GM21360 (cell line): ENCODE measurements at regions not wholly inside any gene's neighbourhood (a gene's known extent, or its start where the extent isn't known, plus 50 kb on each side); places are given as distances from the start of the nearest gene placed in this dataset.
"Not testable (repeated sequence)": the region's sequence is repeated elsewhere in the genome, so short reads cannot be mapped to it uniquely, and the experiment has no call there.

Source experiments
- ATAC-seq: cut with Tn5 transposase; IDR thresholded peaks from one replicate; pipeline ENCODE4 v1.9.1; 2021; ENCODE audit warnings: mild to moderate bottlenecking, moderate library complexity; ENCODE audit not compliant: unreplicated experiment

DNA sequence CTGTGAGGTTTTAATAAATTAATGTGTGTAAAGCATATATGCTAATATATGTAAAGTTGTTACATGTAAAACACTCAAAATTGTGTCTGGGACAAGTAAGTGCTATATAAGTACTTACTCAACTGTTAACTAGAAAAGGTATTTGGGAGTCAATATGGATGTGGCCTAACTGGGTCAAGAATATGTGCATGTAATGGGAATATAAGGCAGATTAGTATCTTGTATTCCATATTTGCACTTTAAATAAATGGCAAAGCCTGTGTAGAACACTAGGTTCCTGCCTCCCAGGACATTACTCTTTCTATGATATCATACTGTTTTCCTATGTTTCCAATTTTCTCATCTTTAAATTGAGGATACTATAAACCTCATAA, 270.6 kb downstream of the FBXO8 start:
- no peak for ATAC-seq

DNA sequence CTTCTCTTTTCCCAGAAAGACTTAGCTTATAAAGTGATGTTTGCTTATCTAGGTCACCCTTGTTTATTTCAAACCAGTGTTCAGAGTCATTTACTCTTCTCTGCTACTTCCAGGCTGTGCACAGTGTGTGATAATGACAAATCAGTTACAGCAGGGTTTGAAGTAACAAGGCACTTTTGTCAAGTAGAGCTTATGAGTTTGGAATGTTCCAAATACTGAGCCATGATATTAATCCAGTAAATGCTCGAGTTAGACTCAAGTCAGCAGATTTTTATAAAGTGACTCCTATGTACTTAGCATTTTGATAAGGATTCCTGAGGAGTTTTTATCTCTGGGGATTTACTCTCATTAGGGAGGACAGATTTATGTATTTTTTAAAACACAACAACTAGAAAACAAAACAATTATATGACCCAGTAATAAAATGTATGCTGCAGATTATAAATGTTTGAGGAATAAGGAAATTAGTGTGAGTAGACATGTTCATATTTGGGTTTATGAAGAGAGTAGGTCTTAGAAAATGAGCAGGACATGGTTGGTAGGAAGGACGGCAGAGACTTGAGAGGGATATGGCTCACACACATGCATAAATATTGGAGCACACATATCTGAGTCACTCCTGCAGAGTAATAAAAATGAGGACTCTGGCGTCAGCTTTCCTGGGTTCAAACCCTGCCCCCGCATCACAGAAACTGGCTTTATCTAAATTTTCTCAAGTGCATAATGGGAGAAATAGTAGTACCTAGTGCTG, 271.2 kb downstream of the FBXO8 start:
- no peak for ATAC-seq

DNA sequence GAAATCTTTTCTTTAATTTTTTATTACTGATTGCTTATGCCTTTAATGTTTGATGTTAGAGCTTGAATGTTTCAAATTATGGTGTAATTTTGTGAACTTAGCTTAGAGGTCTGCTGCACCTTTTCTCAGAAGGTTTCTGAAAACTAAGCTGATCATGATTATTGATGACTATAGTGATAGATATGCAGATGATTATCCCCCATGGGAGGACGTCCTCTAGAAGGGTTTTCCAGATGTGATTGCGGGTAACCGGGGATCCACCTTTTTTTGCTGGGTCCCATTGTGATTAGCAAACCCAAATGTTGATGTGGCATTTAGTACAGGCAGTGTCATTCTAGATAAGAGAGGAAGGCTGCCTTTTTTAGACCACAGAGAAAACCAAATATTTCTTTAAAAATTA, 272.9 kb downstream of the FBXO8 start:
- ATAC-seq: no peak

DNA sequence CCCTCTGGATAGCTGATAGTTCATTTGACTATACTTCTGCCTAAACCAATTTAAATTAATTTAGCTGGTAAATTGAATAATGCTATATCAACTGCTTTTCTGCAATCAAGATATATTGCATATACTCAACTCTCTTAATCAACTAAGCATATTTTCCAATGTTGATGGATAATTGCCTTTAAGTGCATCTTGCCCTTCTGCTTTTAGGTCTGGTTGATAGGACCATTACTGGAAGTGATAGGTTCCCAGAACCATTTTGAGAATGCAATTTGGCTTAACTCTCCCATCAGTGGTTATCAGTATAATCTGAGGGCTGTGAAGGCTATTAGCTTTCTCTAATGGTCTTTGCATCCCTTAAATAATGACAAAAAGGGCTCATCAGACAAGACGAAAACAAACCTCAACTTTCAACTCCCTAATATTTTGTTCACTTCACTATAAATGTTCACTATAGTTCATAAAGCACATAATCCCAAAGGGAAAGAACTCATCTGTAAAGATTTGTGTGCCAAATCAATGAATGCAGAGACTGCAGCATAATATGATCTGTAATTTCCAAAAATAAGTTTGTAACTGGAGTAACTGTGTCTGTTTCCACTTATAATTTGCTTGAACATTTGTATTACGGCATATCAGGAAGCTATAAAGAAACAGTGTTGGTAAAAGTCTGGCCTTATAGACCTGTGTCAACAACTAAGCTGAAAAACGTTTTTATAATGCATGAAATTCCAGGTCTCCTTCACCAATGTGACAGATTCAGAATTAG, 273.6 kb downstream of the FBXO8 start:
- no peak for ATAC-seq

DNA sequence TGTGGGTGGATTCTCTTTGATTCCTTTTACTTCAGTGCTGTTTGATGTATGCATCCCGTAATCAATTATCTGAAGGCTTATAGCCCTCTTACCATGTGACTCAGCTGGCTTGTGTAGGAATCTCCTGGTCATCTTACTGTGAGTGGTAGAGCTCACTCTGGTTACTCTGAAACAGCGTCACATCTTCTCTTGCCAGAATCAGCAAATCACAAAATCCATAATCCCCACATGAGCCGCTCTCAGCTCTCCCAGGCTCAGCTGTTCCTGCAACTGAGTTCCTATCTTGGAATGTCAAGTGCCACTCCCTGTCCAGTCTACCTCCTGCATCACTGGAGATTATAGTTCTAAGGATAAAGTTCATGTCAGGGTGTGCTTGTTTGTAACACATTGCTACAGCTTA, 278.0 kb downstream of the FBXO8 start:
- ATAC-seq: no peak

DNA sequence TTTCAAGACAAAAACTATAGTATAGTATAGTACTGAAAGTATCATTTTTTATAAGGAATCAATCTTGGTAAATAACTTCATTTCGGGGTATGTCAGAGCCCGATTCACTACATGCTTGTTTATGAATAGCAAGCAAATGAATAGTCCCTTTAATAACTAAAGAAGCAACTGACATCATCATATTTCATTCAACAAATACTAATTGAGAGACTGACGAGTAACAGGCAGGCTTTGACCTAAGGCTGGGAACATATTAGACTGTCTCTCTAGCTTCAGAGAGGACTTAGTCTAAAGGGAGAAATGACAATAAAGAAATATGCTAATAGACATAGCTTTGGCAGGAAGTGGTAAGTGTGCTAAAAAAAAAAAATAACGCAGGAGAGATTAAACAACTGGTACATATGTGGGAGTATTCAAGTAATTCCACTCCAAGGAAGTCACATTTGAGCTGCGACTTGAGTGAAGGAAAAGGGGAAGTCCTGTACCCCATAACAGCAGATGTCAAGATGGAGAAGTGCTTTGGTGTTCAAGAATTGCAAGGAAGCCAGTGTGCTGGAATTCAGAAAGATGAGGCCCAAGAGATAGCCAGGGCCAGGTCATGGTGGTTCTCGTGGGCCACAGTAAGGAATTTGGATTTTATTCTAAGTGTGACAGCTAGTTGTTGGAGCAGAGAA, 284.9 kb downstream of the FBXO8 start:
- no peak for ATAC-seq

DNA sequence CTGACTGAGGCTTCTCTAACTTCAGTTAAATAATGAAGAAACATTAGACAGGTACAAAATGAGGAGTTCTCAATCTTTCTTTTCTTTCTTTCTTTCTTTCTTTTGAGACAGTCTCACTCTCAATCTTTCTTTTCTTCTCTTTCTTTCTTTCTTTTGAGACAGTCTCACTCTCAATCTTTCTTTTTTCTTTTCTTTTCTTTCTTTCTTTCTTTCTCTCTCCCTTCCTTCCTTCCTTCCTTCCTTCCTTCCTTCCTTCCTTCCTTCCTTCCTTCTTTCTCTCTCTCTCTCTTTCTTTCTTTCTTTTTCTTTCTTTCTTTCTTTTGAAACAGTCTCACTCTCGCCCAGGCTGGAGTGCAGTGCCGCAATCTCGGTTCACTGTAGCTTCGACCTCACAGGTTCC, 287.7 kb downstream of the FBXO8 start:
- ATAC-seq: not testable (repeated sequence)

DNA sequence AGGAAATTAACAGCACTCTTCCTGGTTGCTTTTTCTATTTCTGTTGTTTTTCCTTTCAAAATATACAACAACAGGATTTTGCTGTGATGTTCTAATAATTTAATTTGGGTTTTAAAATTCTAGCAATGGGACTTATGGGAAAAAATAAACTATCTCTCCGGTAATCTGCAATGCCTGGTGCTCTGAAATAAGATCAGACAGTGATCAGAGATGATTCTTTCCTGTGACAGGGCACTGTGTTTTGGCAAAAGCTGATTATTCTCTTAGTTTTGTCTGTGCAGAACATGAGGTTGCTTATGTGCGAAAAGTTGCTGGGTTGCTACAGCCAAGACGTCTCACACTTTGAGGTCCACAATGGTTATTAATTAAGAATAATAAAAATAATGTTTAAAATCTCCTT, 291.7 kb downstream of the FBXO8 start:
- ATAC-seq: no peak

DNA sequence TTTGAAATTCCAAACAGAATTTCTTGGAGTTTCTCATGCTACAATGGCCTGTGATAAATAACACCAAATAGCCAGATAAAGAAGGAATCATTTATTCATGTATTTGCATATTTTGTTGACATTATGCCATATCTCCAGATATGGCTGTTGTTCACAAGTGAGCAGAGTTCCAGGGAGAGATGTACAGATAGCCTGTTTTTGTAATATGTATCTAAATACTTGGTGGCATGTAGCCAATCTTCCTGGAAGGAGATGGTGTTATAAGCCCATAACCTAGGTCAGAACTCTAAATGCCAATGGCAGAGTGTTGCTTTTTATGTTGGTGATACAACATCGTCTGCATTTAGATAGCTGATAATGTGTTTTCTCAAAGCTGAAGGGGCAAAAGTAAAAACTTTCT, 292.2 kb downstream of the FBXO8 start:
- ATAC-seq: no peak

DNA sequence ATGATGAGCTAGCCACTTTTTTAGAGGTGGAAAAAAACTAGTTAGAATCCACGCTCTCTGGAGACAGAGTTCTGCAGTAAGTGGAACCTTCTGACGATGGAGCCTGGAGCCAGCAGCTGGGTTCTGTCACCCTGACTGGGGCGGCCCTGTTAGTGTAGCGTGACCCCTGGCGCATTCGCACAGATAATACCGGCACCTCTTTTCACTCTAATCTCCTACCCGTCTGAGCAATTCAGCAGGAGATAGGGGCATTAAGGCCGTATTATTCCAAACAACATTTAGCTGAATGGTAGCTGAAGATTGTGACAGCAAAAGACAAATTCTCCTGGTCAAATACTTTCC, 292.6 kb downstream of the FBXO8 start:
- ATAC-seq: no peak

DNA sequence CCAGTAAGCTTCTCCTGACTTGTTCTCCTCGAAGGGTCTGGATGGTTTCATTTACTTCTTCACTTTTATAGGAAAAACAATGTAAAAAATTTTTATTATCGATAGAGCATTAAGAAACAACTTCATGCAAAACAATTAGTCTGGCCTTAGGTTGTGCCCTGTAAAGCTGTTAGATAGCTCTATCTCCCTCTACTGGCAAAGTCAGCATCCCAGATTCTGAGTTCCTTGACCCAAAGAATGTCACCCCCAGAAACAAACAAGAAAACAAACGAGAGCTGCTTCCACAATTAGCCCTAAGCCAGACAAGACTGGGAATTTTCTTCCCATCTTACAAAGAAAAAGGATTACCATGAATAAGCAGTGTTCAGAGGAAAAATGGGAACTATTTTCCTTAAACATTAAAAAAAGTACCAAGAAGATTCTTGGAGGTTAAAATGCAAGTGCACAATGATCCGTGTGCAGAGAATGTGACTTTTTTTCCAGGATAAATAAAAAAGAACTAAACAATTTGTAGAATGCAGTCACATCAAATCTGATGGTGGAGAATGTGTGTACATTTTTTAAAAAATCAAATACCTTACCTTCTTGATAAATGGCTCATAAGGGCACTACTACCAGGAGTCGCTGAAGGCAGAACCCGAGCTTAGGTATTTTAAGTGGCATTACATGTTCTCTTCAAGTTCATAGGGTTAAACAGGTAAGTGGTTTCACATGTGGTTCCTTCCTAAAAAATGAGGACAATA, 293.2 kb downstream of the FBXO8 start:
- ATAC-seq: no peak

DNA sequence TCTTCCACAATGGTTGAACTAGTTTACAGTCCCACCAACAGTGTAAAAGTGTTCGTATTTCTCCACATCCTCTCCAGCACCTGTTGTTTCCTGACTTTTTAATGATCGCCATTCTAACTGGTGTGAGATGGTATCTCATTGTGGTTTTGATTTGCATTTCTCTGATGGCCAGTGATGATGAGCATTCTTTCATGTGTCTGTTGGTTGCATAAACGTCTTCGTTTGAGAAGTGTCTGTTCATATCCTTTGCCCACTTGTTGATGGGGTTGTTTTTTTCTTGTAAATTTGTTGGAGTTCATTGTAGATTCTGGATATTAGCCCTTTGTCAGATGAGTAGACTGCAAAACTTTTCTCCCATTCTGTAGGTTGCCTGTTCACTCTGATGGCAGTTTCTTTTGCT, 319.9 kb downstream of the FBXO8 start:
- not testable (repeated sequence) for ATAC-seq

DNA sequence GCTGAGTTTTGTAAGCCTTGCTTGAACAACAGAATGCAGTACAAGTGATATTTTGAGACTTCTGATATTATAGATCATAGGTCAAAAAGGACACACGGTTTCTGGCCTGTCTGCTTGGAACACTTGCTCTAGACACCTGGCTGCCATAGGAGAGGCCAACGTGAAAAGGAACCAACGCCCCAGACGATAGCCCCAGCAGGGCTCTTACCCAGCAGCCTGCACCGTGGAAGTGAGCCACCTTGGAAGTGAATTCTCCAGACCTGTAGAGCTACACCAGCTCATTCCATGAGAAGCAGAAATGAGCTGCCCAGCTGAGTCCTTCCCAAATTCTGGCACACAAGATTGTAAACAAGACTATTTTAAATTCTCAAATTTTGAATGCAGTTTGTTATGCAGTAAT, 323.1 kb downstream of the FBXO8 start:
- ATAC-seq: no peak

DNA sequence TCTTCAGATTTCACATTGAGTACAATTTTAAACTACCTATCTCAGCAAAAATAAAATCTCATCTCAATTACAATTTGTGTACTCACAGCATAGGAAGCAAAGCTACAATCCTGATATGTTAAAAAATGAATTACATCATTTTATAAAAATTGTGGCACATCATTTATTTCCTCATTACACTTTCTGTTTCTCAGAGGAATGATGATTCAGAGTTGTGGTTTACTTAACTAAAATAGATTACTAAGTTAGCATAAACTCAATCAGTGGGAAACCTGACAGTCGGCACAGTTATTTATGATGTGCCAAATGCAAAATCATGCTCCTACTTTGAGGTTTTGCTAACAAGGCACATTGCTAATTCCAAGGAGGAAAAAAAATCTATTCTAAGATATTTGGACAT, 325.0 kb downstream of the FBXO8 start:
- no peak for ATAC-seq

DNA sequence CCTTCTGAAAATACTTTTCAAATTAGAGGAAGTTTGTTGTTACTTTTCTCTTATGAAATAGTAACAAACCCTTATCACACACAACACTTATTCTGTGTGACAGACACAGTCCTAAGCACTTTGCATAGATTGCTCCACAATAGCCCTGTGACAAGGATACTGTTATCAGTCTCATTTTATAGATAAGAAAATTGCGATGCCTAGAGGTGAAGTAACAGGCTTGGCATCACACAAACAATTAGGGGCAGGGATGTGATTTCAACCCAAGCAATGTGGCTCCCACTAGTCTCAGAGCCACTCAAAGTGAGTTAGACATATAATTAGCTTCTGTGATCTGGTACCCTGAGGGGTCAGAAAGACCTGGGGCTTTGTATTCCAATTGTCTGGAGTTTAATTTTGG, 339.9 kb downstream of the FBXO8 start:
- no peak for ATAC-seq

DNA sequence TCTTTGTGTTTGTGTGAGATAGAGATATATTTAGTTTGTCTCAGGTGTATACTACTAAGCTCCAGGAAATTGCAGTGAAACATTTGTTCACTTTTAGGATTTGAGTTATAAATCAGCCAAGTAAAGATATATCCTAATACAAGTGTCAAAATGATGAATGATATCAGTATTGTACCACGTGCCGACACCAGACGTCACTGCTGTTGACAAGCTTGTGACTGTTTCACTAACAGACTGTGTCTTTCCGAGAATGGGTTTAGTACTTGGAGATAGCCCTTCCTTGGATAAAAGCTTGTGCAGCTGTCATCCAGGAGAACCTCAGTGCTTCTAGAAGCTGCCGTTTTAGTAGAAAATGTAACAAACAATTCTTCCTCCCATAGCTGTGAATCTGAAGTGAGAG, 343.3 kb downstream of the FBXO8 start:
- no peak for ATAC-seq

DNA sequence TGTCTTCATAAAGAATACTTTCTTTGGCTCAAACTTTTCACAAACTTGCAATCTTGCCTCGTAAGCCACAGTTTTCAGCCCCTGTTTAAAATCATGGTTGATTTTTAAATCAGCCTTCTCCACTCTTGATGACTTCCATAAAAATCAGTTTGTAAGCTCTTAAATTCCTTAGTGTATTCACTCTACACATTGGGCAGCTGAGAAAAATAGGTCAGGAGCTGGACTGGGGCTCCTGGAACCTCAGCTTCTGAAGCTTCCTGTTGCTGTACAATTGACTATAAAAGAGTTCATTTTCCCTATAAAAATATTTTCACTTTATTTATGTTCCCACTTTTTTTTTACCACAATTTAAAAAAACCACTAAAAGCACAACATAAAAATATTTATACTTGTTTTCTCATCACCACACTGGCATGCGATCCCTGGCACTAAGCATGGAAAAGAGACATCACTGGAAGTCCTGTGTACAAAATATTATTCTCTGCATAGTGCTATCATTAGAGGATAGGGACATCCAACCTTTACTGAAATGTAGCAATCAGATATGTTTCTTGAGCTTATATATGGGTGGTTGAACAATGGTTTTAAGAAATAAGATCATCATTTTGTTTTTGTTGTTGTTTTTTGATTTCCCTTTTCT, 345.7 kb downstream of the FBXO8 start:
- no peak for ATAC-seq

DNA sequence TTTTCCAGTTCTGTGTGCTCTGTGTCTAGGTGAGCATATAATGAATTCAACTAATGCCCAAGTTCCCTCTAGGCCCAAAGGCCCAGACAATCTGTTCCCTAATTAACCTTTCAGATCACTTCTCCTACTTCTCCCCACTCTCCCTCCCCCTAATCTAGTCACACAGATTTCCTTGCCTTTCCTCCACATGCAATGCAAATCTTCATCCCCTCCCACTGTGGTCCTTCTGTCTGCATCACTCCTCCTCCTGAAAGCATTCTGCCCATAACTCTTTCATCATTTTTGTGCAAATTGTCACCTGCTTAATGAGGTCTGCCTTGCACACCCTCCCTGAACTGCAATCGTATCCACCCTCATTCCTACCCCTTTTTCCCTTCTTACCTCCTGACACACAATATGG, 346.6 kb downstream of the FBXO8 start:
- no peak for ATAC-seq

DNA sequence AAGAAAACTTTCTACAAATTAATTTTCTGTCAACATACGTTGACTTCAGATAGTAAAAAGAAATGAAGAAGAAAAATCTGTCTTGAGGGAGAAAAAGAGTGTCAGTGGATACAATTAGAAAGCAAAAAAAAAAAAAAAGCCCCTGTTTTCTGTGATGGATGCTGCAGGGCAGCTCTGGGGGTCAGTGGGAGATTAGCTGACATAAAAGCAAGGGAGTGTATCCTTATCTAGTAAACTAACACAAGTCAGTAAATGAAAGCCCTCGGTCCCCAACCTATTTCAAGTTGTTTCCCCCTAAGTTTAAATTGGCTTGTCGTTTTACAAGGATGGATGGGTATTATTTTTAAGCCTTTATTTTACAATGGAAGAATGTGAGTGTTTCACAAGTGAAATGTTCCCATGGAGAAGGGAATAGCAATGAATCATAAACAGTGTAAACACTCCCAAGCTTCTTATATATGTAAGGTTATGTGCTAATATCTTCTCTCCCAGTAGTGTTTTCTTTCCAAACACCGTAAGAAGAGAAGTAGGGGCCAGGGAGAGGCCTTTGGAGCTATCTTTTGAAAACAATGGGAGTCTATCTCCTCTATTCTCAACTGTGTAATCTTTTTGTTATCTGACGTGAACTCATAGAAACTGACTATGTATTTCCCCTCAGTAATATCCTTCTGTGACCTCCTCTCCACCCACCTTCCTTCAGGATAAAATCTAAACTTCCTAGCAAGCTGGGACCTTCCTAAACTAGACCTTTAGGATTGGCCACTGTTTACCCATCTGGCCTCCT, 347.7 kb downstream of the FBXO8 start:
- ATAC-seq: no peak

DNA sequence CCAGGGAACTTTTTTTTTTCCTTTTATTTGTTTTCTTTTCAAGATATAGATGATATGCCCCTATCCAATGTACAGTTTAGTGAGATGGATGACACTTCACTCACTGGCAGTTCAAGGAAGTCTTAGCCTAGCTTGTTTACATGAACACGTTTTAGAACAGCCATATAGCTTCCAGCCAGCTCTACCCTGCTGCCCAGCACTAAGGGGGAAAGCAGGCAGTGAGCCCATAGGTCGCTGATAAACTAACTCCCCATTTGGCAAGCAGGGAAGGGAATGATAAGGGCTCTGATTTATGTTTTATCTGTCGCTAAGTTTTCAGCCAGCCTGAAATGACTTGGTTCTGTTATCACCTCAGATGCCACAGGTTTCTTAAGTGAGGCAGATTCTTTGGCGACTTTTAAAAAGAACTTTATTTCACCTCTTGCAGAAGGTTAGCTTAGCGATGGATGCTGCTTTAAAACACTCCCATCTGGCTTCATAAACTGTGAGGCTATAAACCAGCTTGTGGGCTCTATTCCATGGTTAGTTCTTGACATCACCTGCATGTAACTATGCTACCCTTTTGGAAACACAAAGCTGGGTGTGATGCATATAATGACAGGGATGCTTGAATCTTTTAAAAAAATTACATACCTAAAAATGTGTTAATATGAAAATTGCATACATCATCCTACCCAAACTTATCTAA, 348.4 kb downstream of the FBXO8 start:
- no peak for ATAC-seq
